Activated CD4-positive, alpha-beta T cell treated with anti-CD3 and anti-CD28 coated beads, Interleukin-2, amount 50 U/mL, for 48 hours (primary cell): ENCODE measurements at regions not wholly inside any gene's neighbourhood (a gene's known extent, or its start where the extent isn't known, plus 50 kb on each side); places are given as distances from the start of the nearest gene placed in this dataset.

Experiments used
- DNase-seq, 2 experiments: peaks; one replicate each; pipeline ENCODE4 v3.0.0-alpha.2; 2020

- DNase-seq: no peak
Observed at GRCh38 chr2:107235491-107236254, 349.7 kb upstream of the ST6GAL2 start.

- DNase-seq: no peak
Observed at GRCh38 chr2:107242811-107243210, 356.8 kb upstream of the ST6GAL2 start.

GRCh38 chr2:107248932-107249331 is 363.0 kb upstream of the ST6GAL2 start:
- DNase-seq: no peak

GRCh38 chr2:107255744-107256143 is 369.8 kb upstream of the ST6GAL2 start:
- no peak for DNase-seq

GRCh38 chr2:107258531-107259407 is 372.8 kb upstream of the ST6GAL2 start:
- DNase-seq: no peak

GRCh38 chr2:107259408-107260195 is 373.6 kb upstream of the ST6GAL2 start:
- no peak for DNase-seq

- no peak for DNase-seq
Observed at GRCh38 chr2:107263628-107264027, 377.7 kb upstream of the ST6GAL2 start.

- DNase-seq: no peak
Observed at GRCh38 chr2:107264184-107264583, 378.2 kb upstream of the ST6GAL2 start.

GRCh38 chr2:107266555-107266954 is 380.6 kb upstream of the ST6GAL2 start:
- no peak for DNase-seq

GRCh38 chr2:107267086-107267485 is 381.1 kb upstream of the ST6GAL2 start:
- DNase-seq: no peak

- no peak for DNase-seq
Observed at GRCh38 chr2:107276034-107276433, 390.1 kb upstream of the ST6GAL2 start.

GRCh38 chr2:107278672-107279071 is 392.7 kb upstream of the ST6GAL2 start:
- DNase-seq: no peak

GRCh38 chr2:107281637-107282036 is 395.7 kb upstream of the ST6GAL2 start:
- no peak for DNase-seq

- no peak for DNase-seq
Observed at GRCh38 chr2:107282135-107282534, 396.2 kb upstream of the ST6GAL2 start.

GRCh38 chr2:107285621-107286299 is 399.8 kb upstream of the ST6GAL2 start:
- DNase-seq: no peak

- DNase-seq: no peak
Observed at GRCh38 chr2:107290041-107290440, 404.1 kb upstream of the ST6GAL2 start.

- DNase-seq: no peak
Observed at GRCh38 chr2:107303964-107304363, 418.0 kb upstream of the ST6GAL2 start.

GRCh38 chr2:107305966-107306365 is 420.0 kb upstream of the ST6GAL2 start:
- DNase-seq: no peak

- DNase-seq: no peak
Observed at GRCh38 chr2:107306881-107307280, 420.9 kb upstream of the ST6GAL2 start.

GRCh38 chr2:107308835-107309234 is 422.9 kb upstream of the ST6GAL2 start:
- DNase-seq: no peak

- no peak for DNase-seq
Observed at GRCh38 chr2:107312240-107312639, 426.3 kb upstream of the ST6GAL2 start.

- no peak for DNase-seq
Observed at GRCh38 chr2:107313316-107313715, 427.3 kb upstream of the ST6GAL2 start.

GRCh38 chr2:107320881-107321280 is 434.9 kb upstream of the ST6GAL2 start:
- DNase-seq: no peak
